ENCODE measurements at regions not wholly inside any gene's neighbourhood (a gene's known extent, or its start where the extent isn't known, plus 50 kb on each side); places are given as distances from the start of the nearest gene placed in this dataset.

DNA sequence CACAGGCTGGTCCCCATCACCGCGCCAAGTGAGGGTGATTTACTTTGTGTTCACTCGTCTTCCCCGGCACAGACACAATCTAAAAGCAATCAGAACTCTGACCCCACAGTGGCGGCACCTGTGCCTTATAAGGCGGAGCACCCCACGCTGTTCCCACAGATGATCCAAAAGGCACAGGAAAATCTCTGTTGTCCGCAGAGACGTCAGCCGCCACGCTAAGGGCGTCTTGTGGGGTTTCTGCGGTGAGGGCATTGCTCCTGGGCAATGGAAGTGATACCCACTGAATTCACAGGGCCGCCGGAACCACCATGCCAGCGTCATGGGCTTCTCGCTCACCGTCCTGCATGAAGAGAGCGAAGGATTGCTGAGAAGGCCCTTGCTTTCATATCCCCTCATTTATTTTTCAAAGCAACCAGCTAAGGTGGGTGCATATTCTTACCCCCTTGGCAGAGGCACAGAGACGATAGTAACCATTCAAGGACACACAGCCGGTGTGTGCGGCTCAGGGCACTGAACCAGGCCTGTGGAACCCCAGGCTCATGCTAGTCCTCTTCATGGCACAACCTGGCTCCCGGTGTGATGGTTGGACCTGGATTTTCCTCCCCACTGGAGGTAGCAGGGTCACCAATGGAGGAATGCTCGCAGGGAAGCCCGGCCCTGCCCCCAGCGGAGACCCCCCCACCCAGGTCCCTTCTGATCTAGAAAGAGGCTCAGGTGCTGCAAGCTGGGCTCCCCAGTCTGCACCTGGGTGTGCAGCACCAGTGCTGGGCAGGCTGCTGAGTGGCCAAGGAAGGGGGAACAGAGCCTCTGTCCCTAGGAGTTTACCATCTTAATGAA lies 279.0 kb downstream of the TCERG1L start:
- H3K36me3 ChIP-seq (ENCODE audit: insufficient read depth), result no peaks in the 10 kb centered on the region
- TF ChIP-seq, protein P1, sequence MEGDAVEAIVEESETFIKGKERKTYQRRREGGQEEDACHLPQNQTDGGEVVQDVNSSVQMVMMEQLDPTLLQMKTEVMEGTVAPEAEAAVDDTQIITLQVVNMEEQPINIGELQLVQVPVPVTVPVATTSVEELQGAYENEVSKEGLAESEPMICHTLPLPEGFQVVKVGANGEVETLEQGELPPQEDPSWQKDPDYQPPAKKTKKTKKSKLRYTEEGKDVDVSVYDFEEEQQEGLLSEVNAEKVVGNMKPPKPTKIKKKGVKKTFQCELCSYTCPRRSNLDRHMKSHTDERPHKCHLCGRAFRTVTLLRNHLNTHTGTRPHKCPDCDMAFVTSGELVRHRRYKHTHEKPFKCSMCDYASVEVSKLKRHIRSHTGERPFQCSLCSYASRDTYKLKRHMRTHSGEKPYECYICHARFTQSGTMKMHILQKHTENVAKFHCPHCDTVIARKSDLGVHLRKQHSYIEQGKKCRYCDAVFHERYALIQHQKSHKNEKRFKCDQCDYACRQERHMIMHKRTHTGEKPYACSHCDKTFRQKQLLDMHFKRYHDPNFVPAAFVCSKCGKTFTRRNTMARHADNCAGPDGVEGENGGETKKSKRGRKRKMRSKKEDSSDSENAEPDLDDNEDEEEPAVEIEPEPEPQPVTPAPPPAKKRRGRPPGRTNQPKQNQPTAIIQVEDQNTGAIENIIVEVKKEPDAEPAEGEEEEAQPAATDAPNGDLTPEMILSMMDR (conservative IDR thresholded peaks at IDR 0.05; ENCODE audit: low read depth, low read length), result no peak
- H2AFZ ChIP-seq (ENCODE audit: low read depth), result no peak overlapping the region
- no peak overlapping the region for H3K4me2 ChIP-seq
- no peaks in the 10 kb centered on the region for H3K4me1 ChIP-seq (ENCODE audit: low read depth, poor library complexity, severe bottlenecking)
- no peaks in the 10 kb centered on the region for H4K20me1 ChIP-seq (ENCODE audit: insufficient read depth)
- no peak overlapping the region for H3K27ac ChIP-seq
- no peak overlapping the region for H3K4me3 ChIP-seq (IDR thresholded peaks at IDR 0.05; ENCODE audit: insufficient read depth, low read depth, low read length)
- no peaks in the 10 kb centered on the region for H3K79me2 ChIP-seq (ENCODE audit: insufficient read depth, low read depth)
- no peak overlapping the region for H3K9ac ChIP-seq
- H3K27me3 ChIP-seq (ENCODE audit: insufficient read depth, low read depth), result no peaks in the 10 kb centered on the region

DNA sequence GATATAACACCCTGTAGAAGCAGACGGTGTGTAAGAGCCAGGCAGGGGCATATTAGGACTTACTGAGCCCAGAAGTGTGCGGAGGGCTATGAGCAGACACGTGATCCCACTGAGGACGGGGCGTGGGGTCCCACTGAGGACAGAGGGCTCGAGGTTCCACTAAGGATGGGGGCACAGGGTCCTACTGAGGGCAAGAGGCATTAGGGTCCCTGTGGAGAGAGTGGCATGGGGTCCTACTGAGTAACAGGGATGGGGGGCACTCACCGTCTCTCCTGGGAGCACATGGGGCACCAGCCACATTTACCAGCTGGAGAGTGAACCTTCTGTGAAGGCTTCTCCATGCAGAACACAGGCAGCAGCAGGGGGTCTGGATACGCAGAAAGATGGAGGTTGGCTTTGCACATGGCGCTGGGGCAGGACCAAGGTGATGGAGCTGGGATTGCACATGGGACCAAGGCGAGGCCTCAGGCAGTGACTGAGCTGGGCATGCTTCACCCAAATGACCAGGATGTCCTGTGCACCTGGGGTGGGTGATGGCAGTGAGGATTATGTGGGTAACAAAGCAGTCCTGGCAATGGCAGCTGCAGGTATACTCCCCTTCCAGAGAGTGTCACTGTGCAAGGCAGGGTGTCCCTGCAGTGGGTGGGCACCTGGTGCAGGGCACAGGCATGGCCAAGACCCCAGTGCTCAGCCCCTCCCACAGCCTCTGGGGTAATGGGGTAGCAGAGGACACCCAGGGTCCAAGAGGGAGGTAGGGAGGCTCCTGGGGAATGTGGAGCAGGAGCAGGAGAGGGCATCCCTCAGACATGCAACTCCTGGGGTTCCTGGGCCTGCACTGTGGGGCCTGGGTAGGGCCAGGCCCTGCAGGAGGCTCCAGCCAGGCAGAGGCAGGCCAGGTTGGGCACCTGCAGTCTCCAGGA lies 278.1 kb downstream of the TCERG1L start:
- Histone ChIP-seq H3K4me3 (IDR thresholded peaks at IDR 0.05; ENCODE audit: insufficient read depth, low read depth, low read length) (no peak overlapping the region), H3K27me3 (ENCODE audit: insufficient read depth, low read depth) (no peaks in the 10 kb centered on the region), H3K9ac (no peak overlapping the region), H4K20me1 (ENCODE audit: insufficient read depth) (no peaks in the 10 kb centered on the region), H3K36me3 (ENCODE audit: insufficient read depth) (no peaks in the 10 kb centered on the region), H3K4me1 (ENCODE audit: low read depth, poor library complexity, severe bottlenecking) (no peaks in the 10 kb centered on the region), H3K27ac (no peak overlapping the region), H3K4me2 (no peak overlapping the region), H3K79me2 (ENCODE audit: insufficient read depth, low read depth) (no peaks in the 10 kb centered on the region), H2AFZ (ENCODE audit: low read depth) (no peak overlapping the region)
- TF ChIP-seq, protein P1 (conservative IDR thresholded peaks at IDR 0.05; ENCODE audit: low read depth, low read length), result no peak

DNA sequence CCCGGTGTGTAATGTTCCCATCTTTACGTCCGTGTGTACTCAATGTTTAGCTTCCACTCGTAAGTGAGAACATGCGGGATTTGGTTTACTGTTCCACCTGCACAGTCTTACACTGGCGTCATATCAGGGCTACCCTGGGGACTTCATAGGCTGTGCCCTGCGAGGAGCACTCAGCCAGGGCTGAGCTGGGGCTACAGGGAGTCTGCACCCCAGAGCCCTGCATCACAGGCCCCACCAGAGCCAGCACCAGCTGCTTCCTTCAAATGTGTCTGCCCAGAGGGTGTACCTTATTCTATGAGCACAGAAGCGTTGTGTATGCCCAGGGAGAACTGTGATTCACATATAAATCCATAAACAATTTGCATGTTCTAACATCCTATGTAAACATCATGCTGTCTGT lies 277.1 kb downstream of the TCERG1L start:
- Histone ChIP-seq H3K27me3 (ENCODE audit: insufficient read depth, low read depth) (0 out of 2 replicates have a peak, but pooled peaks cover 3% of the 10 kb centered on the region), H3K27ac (no peak overlapping the region), H4K20me1 (ENCODE audit: insufficient read depth) (no peaks in the 10 kb centered on the region), H3K4me2 (no peak overlapping the region), H3K4me3 (IDR thresholded peaks at IDR 0.05; ENCODE audit: insufficient read depth, low read depth, low read length) (no peak overlapping the region), H3K4me1 (ENCODE audit: low read depth, poor library complexity, severe bottlenecking) (no peaks in the 10 kb centered on the region), H3K9ac (no peak overlapping the region), H3K79me2 (ENCODE audit: insufficient read depth, low read depth) (no peaks in the 10 kb centered on the region), H3K36me3 (ENCODE audit: insufficient read depth) (no peaks in the 10 kb centered on the region), H2AFZ (ENCODE audit: low read depth) (no peak overlapping the region)
- TF ChIP-seq, protein P1 (conservative IDR thresholded peaks at IDR 0.05; ENCODE audit: low read depth, low read length), result no peak

DNA sequence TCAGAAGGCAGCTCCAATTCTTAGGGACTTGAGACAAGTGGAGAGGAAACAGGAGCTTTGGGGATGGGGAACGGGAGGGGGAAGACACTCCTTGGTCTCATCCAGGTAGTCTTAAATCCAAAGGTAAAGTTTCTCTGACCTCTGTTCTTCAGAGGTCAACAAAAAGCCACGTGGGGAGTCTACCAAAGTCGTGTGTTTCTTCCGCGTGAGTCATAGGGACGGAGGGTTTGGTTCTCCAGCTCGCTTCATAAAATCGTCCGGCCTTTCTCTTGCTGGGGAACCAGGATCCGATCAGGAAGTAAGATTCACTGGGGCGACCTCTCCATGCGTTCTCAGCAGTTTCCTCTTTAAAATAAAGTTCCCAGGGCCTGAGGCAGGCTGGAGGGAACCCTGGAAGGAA lies 275.7 kb downstream of the TCERG1L start:
- TF ChIP-seq, protein P1 (conservative IDR thresholded peaks at IDR 0.05; ENCODE audit: low read depth, low read length), result no peak
- Histone ChIP-seq H2AFZ (ENCODE audit: low read depth) (no peak overlapping the region), H3K27me3 (ENCODE audit: insufficient read depth, low read depth) (0 out of 2 replicates have a peak, but pooled peaks cover 3% of the 10 kb centered on the region), H4K20me1 (ENCODE audit: insufficient read depth) (no peaks in the 10 kb centered on the region), H3K27ac (no peak overlapping the region), H3K4me2 (no peak overlapping the region), H3K4me3 (IDR thresholded peaks at IDR 0.05; ENCODE audit: insufficient read depth, low read depth, low read length) (no peak overlapping the region), H3K79me2 (ENCODE audit: insufficient read depth, low read depth) (no peaks in the 10 kb centered on the region), H3K36me3 (ENCODE audit: insufficient read depth) (no peaks in the 10 kb centered on the region), H3K9ac (no peak overlapping the region), H3K4me1 (ENCODE audit: low read depth, poor library complexity, severe bottlenecking) (no peaks in the 10 kb centered on the region)

Measured in KMS-11 (cell line).